ENCODE measurements at regions not wholly inside any gene's neighbourhood (a gene's known extent, or its start where the extent isn't known, plus 50 kb on each side); places are given as distances from the start of the nearest gene placed in this dataset.

- Histone ChIP-seq H3K27me3 (replicated peaks; ENCODE audit: insufficient read depth) (no peaks in the 10 kb centered on the region), H3K4me3 (no peak overlapping the region), H3K27ac (no peak overlapping the region), H3K4me1 (replicated peaks) (no peaks in the 10 kb centered on the region), H3K36me3 (no peaks in the 10 kb centered on the region), H3K9me3 (no peaks in the 10 kb centered on the region)
- peak; percentile 21 for DNase-seq (ENCODE audit: low spot score)
- 52% methylated on average over 6 of the region's 6 CpGs for WGBS
- TF ChIP-seq POLR2AphosphoS5 (IDR thresholded peaks at IDR 0.05) (no peak), CTCF (IDR thresholded peaks at IDR 0.05) (no peak), POLR2A (IDR thresholded peaks at IDR 0.05) (no peak)
- intact Hi-C loops (cut with DNase I) = no loop called here
These were observed 178.3 kb upstream of the FOXA2 start for GRCh38 chr20:22762576-22763256.

- Histone ChIP-seq H3K4me1 (replicated peaks) (no peaks in the 10 kb centered on the region), H3K27me3 (replicated peaks; ENCODE audit: insufficient read depth) (no peaks in the 10 kb centered on the region), H3K9me3 (no peaks in the 10 kb centered on the region), H3K4me3 (no peak overlapping the region), H3K36me3 (no peaks in the 10 kb centered on the region), H3K27ac (no peak overlapping the region)
- 31% methylated on average over 9 of the region's 9 CpGs for WGBS
- intact Hi-C loops (cut with DNase I) = no loop called here
- DNase-seq (ENCODE audit: low spot score) = no peak
- TF ChIP-seq POLR2AphosphoS5 (IDR thresholded peaks at IDR 0.05) = peak; percentile 9
- peak; percentile 35 for TF ChIP-seq POLR2A (IDR thresholded peaks at IDR 0.05)
- TF ChIP-seq CTCF (IDR thresholded peaks at IDR 0.05) = no peak
These were observed 179.0 kb upstream of the FOXA2 start for GRCh38 chr20:22763257-22763906.

- Histone ChIP-seq H3K4me3 (no peak overlapping the region), H3K4me1 (replicated peaks) (no peaks in the 10 kb centered on the region), H3K9me3 (no peaks in the 10 kb centered on the region), H3K27me3 (replicated peaks; ENCODE audit: insufficient read depth) (no peaks in the 10 kb centered on the region), H3K36me3 (no peaks in the 10 kb centered on the region), H3K27ac (no peak overlapping the region)
- intact Hi-C loops (cut with DNase I) = no loop called here
- DNase-seq (ENCODE audit: low spot score) = no peak
- TF ChIP-seq CTCF (IDR thresholded peaks at IDR 0.05) (no peak), POLR2A (IDR thresholded peaks at IDR 0.05) (no peak), POLR2AphosphoS5 (IDR thresholded peaks at IDR 0.05) (no peak)
- WGBS = 56% methylated on average over 11 of the region's 11 CpGs
These were observed 184.2 kb upstream of the FOXA2 start for GRCh38 chr20:22768266-22769178.

- H3K9me3 ChIP-seq = no peaks in the 10 kb centered on the region
- intact Hi-C loops (cut with DNase I) = no loop called here
- TF ChIP-seq POLR2A (IDR thresholded peaks at IDR 0.05) = no peak
- TF ChIP-seq CTCF (IDR thresholded peaks at IDR 0.05) = no peak
- TF ChIP-seq POLR2AphosphoS5 (IDR thresholded peaks at IDR 0.05) = no peak
- no peaks in the 10 kb centered on the region for H3K4me1 ChIP-seq (replicated peaks)
- H3K27ac ChIP-seq = no peak overlapping the region
- H3K36me3 ChIP-seq = no peaks in the 10 kb centered on the region
- H3K4me3 ChIP-seq = no peak overlapping the region
- no peak for DNase-seq (ENCODE audit: low spot score)
- H3K27me3 ChIP-seq (replicated peaks; ENCODE audit: insufficient read depth) = peaks cover 2% of the 10 kb centered on the region
These were observed 185.9 kb upstream of the FOXA2 start for GRCh38 chr20:22770241-22770800.

All from prostate gland (tissue), 2 donors.